ENCODE measurements at regions not wholly inside any gene's neighbourhood (a gene's known extent, or its start where the extent isn't known, plus 50 kb on each side); places are given as distances from the start of the nearest gene placed in this dataset.

GRCh38 chr15:39435244-39435643 is 145.6 kb upstream of the THBS1 start:
- TF ChIP-seq, protein P1, sequence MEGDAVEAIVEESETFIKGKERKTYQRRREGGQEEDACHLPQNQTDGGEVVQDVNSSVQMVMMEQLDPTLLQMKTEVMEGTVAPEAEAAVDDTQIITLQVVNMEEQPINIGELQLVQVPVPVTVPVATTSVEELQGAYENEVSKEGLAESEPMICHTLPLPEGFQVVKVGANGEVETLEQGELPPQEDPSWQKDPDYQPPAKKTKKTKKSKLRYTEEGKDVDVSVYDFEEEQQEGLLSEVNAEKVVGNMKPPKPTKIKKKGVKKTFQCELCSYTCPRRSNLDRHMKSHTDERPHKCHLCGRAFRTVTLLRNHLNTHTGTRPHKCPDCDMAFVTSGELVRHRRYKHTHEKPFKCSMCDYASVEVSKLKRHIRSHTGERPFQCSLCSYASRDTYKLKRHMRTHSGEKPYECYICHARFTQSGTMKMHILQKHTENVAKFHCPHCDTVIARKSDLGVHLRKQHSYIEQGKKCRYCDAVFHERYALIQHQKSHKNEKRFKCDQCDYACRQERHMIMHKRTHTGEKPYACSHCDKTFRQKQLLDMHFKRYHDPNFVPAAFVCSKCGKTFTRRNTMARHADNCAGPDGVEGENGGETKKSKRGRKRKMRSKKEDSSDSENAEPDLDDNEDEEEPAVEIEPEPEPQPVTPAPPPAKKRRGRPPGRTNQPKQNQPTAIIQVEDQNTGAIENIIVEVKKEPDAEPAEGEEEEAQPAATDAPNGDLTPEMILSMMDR (IDR thresholded peaks at IDR 0.05): no peak
- TF ChIP-seq POLR2AphosphoS5 (IDR thresholded peaks at IDR 0.05; ENCODE audit: low read depth, low read length): no peak
- no peak for TF ChIP-seq TCF7L2 (IDR thresholded peaks at IDR 0.05; ENCODE audit: low read depth, low read length)

Data from Panc1 (cell line).